NCI-H1436 (cell line): ENCODE measurements at regions not wholly inside any gene's neighbourhood (a gene's known extent, or its start where the extent isn't known, plus 50 kb on each side); places are given as distances from the start of the nearest gene placed in this dataset.

Source experiments
- DNase-seq: peaks from one replicate; lab custom pipeline; 2025; lab: John Stamatoyannopoulos, UW

- no peak for DNase-seq
Measured at GRCh38 chr2:5955921-5956320, 263.7 kb downstream of the SOX11 start.

DNA sequence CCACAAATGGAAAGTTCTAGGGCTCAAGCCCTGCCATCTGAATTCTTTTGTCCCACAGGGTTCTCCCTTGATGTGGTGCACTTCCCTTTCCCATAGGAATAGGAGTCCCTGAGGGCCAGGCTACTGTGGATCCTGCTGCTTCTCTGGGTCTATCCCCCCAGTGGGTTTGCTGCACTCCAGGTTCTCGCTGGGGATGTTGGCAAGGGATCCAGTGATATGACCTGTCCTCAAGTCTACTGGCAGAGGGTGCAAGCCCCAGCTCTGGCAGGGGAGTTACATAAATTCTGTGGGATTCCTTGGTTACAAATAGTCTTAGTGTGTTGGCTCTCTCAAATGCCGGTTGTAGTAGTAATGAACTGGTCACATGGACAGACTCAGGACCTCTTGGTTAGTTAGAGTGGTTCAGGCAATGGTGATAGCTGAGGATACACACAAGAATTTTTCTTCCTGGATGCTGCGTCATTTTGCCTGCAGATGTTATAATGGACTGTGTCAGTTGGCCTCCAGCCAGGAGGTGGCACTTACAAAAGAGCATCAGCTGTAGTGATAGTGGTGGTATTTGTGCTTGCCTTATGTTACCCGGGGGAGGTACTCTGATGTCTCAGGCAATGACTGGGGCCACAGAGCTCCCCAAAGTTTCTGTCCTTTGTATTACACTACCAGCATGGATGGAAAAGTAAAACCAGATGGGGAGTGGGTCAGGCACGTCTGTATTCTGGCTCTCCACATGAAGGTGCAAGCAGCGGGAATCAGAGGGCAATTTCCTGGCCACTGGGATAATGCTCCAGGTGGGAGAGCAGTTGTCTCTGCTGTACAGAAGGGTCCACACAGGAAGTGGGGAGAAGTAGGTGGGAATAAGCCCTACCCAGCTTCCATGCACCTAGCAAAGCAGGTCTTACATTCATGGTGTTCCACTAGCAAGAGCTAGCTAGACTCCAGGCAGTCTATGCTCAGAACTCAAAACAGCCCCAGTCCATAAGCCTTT lies 267.9 kb downstream of the SOX11 start:
- no peak for DNase-seq

- DNase-seq, result no peak
Measured at GRCh38 chr2:5967506-5967905, 275.3 kb downstream of the SOX11 start.

DNA sequence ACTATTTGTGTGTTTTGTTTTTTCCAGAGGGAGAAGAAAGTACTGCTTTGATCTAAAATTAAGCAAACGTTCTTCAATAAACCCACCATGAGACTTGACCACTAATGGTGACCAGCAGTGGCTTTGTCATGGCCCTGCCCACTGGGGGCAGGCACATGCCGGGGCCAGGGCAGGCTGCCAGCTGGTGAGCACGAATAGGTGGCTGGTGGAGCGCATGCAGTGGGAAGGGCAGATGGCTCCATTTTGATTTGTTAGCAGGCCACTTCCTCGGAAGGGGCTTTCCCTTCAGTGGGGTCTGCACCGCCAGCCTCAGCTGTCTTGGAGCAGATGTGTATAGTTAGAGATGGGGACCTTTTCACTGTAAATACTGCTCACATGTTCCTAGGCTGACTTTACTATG lies 277.1 kb downstream of the SOX11 start:
- no peak for DNase-seq

DNA sequence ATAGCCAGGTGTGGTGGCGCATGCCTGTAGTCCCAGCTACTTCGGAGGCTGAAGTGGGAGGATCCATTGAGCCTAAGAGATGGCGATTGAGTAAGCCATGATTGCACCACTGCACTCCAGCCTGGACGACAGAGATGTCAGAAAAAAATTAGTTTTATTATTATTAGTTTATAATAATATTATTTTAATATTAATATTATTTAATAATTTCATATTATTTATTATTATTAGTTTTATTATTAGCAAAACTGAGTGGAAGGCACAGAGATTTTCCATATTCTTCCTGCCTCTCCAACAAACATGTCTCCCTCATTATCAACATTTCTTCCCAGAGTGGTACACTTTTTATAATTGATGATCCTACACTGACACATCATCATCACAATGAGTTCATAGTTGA lies 278.2 kb downstream of the SOX11 start:
- DNase-seq, result no peak

GRCh38 chr2:5974477-5974876 lies 282.3 kb downstream of the SOX11 start:
- no peak for DNase-seq

- no peak for DNase-seq
Measured at GRCh38 chr2:5975401-5975800, 283.2 kb downstream of the SOX11 start.

DNA sequence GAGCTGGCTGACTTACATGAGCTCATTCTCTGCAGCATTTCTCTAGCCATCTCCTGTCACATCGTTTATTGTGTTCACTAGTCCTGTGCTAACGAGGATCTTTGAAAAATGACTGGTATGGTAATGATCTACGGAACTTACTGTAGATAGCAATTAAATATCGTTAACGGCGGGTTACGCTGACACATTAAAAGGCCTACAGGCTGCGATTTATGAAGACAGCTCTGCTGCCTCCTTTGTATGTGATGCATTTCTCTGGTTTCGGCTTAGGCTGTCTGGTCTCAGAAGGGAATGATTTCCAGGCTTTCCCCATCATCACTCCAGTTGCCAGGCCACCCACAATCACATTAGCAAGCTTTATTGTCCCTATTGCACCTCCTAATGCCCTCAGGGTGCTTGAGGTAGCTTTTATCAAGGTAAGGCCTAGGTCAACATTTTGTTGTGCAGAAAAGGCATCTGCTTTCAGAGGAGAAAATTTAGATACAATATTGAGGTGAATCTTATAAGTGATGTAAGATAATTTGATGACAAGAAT lies 284.4 kb downstream of the SOX11 start:
- DNase-seq, result no peak

GRCh38 chr2:5977477-5977876 lies 285.3 kb downstream of the SOX11 start:
- no peak for DNase-seq

DNA sequence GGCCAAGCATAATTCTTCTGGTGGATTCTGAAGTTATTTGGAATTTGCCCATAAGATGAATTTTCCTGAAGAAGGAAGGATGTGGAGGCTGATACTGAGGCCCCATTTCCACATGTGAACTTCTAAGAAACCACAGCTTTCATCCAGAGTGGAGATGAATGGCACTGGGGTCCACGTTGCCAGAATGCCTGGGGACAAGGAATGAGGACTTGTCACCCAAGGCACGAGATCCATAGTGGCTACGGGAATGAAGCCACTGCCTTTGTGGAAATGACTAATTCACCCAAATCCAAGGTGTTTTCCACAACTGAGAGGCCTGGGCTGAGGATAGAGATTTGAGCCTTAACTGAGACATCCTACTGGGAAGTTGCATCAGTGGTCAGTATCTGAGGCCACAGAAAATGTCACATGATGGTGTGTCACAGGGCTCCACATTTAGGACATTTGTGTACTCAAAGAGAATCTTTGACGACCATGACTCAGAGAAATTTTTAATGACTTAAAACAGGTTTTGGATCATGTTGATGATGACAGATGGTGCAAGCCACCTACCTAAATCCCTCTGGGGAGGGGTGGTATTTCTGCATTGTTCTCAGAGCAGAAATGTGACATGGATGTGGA lies 286.1 kb downstream of the SOX11 start:
- DNase-seq, result no peak

DNA sequence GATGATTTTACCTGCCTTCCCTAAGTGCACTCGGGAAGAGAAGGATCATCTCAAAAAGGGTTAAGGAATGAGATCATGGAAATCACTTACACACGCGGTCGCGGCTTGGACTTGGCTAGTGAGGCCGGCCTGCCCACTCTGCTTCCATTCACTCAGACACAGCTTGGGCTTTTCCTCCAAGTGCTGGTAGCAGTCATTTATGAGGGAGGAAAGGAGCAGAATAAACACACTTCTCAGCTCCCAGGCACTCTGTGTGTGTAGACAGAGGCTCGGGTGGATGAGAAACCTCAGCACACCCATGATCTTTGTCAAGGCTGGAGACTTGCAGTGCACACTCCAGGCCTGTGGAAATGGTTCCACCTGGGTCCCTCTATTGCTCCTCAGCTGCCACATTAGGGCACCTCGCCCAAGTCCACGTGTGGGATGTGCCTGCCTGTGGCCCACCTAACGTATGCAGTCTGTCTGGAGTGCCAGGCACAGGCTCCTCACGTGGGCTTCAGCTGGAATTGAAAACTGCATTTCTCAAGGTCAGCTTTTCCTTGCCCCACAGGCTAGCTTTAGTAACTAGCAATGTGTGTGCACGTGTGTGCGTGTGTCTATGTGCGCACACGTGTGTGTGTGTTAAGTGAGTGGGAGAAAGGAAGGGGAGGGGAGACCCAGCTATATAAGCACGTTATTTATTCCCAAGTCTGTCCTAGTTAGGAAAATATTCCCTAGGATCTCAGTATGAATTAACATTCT lies 288.4 kb downstream of the SOX11 start:
- DNase-seq, result no peak

GRCh38 chr2:5982193-5982902 lies 290.2 kb downstream of the SOX11 start:
- DNase-seq, result no peak

- DNase-seq, result no peak
Measured at GRCh38 chr2:5982903-5983265, 290.7 kb downstream of the SOX11 start.

GRCh38 chr2:5983511-5984272 lies 291.5 kb downstream of the SOX11 start:
- no peak for DNase-seq

- DNase-seq, result no peak
Measured at GRCh38 chr2:5984273-5984655, 292.1 kb downstream of the SOX11 start.

DNA sequence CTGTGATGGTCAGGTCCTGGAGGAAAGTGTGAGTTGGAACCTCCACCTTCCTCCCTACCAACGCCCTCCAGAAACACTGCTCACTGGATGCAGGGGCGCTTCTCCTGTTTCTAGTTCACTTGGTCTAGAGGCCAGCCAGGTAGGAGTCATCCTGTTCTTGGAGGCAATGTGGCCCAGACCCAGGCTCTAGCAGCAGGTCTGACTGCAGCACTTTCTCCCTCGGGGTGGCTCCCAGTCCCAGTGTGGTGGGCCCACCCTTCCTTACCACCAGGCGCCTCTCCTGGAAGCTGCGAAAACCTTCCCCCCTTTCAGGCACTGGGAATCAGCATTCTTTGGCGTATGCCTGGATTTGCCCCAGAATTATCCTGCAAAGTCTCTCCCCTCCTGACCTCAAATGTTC lies 292.8 kb downstream of the SOX11 start:
- DNase-seq, result no peak

GRCh38 chr2:5985536-5986385 lies 293.6 kb downstream of the SOX11 start:
- DNase-seq, result no peak

- no peak for DNase-seq
Measured at GRCh38 chr2:5986801-5987787, 294.9 kb downstream of the SOX11 start.

- no peak for DNase-seq
Measured at GRCh38 chr2:5988120-5988519, 295.9 kb downstream of the SOX11 start.
